Loucy (cell line): ENCODE measurements at regions not wholly inside any gene's neighbourhood (a gene's known extent, or its start where the extent isn't known, plus 50 kb on each side); places are given as distances from the start of the nearest gene placed in this dataset.

Experiments
- CTCF ChIP-seq: fragments of 200-600 bp; sonication (generic); conservative IDR thresholded peaks from 2 replicates; pipeline ENCODE4 v1.5.1; 2014; ENCODE audit warnings: mild to moderate bottlenecking, antibody characterized with exemption, low read length
- EZH2phosphoT487 ChIP-seq: fragments of 200-600 bp; IDR thresholded peaks from 2 replicates; pipeline ENCODE4 v1.6.1; 2018; ENCODE audit warnings: antibody characterized with exemption, mild to moderate bottlenecking, moderate library complexity, borderline replicate concordance

GRCh38 chr1:36580524-36580923 lies 97.8 kb upstream of the CSF3R start:
- no peak for TF ChIP-seq CTCF
- TF ChIP-seq EZH2phosphoT487: no peak
